HG03097 (cell line): ENCODE measurements at regions not wholly inside any gene's neighbourhood (a gene's known extent, or its start where the extent isn't known, plus 50 kb on each side); places are given as distances from the start of the nearest gene placed in this dataset.
"Not testable (repeated sequence)": the region's sequence is repeated elsewhere in the genome, so short reads cannot be mapped to it uniquely, and the experiment has no call there.

Experiments used
- ATAC-seq: cut with Tn5 transposase; IDR thresholded peaks from one replicate; pipeline ENCODE4 v1.9.1; 2021; ENCODE audit not compliant: unreplicated experiment, low FRiP score

DNA sequence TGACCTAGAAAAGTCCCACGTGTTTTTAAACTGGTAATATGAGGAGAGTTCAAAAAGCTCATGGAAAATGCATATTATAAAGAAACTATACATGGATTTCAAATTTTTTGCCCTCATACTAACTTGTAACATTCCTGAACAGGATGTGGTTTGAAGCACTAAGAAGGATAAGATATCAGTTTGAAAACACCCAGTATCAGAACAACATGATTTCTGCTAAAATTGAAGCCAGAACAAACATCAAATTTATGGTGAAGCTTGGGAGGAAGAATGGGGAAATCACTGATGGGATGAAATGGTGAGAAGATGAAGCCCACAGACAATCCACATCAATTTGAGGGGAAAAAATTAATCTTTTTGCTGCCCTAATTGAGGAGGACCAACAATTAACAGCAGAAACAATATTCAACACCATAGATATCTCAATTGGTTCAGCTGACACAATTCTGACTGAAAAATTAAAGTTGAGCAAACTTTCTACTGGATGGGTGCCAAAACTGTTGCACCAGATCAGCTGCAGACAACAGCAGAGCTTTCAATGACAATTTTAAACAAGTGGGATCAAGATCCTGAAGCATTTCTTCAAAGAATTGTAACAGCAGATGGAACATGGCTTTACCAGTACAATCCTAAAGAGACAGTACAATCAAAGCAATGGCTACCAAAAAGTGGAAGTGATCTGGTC, 113.2 kb upstream of the SNX2 start:
- no peak for ATAC-seq

DNA sequence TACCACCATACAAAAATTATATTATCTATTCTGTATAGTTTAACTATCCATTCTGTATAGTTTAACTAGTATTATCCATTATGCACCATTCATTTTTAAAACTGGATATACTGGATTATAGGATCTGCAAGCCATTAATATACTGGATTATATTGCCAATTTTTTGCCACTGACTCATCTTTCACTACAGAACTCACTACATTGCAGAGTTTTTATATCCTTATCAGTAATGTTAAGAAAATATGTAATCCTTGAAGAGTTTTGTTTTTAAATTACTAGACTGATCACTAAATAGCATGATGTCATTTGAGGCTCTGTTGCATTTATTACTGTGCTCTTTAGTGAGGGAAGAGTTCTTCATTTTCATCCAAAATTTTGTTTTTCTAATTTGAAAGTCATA, 109.8 kb upstream of the SNX2 start:
- ATAC-seq = no peak

DNA sequence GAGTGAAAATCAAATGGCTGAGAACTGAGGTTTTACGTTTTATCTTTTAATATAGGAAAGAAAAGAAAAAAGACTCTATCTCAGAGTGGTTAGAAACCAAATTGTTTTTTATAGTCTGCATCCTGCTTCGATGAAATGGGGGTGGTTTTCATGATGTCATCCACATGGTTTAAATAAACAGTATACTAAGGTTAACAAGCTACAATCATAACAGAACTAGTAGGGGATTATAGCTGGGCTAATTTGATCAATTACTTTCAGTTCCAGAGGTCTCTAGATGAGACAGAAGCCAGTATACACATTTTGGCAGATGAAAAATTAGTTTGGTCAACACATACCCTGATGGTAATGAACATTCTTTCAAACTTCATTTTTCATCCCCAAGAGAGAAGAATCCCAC, 106.3 kb upstream of the SNX2 start:
- ATAC-seq = no peak

DNA sequence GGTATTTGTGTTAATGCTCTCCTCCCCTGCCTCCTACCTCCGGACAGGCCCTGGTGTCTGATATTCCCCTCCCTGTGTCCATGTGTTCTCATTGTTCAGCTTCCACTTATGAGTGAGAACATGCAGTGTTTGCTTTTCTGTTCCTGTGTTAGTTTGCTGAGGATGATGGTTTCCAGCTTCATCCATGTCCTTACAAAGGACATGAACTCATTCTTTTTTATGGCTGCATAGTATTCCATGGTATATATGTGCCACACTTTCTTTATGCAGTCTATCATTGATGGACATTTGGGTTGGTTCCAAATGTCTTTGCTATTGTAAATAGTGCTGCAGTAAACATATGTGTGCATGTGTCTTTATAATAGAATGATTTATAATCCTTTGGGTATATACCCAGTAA, 105.2 kb upstream of the SNX2 start:
- ATAC-seq = not testable (repeated sequence)

DNA sequence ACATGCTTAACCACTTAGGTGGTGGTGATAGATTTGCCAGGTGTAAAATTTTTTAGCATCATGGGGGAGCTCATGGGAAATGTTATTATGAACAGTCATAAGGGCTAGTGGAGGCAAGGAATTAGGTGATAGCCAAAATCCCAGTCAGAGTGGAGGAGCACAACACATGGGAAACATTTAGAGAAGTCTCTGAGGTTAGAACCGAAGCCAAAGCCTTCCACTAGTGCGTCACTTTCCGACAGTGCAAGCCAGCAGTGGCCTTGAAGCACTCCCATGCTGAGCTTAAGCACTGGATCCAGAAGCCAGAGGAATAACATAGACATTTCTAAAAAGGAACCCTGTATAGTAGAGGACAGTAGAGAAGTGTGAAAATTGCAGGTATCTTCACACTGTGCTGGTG, 101.5 kb upstream of the SNX2 start:
- ATAC-seq = no peak

DNA sequence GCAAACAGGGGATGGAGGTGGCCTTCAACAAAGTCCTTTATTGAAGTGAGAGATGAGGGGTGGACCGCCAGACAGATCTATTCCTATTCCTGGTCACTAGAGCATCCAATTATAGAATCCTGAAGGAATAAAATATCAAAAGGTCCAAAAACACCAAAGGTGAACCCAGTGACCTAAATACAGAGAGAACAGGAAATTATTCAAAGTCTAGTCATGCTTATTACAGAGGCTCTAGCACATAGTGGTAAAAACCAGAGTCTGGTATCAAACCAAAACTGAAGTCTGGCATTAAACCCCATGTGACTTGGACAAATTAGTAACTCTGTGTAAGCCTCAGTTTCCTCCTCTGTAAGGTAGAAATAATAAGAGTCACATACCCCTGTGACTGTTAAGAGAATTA, 100.5 kb upstream of the SNX2 start:
- no peak for ATAC-seq

DNA sequence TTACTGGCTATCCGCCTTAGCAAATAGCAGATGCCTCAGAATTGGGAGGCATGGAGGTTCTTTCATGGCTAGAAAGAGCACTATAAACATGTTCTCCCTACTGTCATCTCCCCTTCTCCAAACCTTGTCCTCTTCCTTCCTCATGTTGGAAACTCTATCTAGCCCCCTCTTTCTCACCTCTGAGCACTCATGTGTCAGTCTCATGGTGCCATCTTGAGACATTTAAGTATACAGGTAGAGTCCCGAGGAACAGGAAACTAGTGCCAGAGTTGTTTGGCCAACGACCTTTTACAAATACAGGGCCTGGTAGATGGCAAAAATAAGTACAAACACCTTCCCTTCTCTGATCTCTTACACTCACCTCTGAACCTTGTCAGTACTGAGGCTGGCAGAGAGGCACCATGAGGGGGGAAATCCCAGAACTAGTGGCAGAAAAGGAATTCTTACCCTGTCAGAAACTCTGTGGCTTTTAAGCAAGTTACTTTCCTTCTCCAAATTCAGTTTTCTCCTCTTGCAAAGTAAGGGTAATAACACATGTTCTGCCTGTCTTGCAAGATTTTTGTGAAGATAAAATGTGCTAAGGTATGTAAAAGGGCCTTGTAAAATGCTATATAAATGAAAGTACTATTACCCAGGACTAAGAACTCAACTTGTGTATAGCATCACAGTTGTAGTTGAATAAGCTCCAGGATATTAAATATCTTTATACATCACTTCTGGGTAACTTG, 94.1 kb upstream of the SNX2 start:
- ATAC-seq = no peak

DNA sequence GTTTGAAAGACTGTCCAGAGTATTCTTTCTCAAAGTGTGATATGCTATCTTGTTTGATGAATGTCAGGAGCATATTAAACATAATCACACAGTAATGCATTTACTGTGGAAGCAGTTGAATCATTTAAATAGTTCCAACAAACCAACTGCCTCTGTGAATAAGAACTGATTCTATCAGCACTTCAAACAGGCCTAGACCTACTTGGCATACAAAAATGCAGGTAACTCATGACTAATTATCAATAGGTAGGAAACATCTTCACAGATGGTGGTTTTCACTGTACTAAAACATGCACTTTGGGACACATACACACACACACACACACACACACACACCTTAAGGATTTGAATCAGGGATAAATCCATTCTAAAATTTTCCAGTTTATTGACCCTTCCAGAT, 91.2 kb upstream of the SNX2 start:
- no peak for ATAC-seq

DNA sequence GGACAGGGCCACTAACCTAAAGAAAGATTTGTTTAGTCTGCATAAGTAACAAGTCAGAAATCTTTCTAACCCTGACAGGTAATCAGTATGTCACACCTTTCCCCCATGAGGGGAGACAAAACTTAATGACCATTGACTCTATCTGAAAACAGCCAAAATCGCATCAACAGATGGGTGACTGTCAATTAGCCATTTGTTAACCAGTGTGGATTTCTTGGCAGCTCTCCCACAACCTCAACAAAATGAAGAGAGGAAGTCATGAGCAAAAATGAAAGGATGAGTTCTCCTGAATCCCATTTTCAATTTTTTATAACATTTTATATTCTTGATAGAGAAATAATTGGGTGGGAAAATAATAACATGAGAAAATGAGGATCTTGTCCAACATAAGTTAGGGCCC, 84.6 kb upstream of the SNX2 start:
- no peak for ATAC-seq

DNA sequence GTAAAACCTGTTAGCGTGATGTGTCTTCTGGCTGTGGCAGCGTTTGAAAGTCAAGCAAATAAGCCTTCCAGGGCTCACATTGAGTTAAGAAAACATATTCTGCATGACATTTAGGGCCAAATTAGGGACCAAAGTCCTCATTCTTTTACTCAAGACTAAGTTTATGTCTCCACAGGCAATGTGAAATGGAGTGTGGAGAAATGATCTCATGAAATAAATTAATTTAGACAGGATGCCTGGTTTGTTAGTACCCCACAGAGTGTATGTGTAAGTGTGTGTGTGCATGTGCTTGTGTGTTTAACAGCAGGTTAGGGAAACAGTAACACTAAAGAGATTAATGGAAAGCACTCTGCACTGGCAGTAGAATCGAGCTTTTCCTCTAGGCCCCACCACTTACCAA, 82.9 kb upstream of the SNX2 start:
- ATAC-seq = no peak

DNA sequence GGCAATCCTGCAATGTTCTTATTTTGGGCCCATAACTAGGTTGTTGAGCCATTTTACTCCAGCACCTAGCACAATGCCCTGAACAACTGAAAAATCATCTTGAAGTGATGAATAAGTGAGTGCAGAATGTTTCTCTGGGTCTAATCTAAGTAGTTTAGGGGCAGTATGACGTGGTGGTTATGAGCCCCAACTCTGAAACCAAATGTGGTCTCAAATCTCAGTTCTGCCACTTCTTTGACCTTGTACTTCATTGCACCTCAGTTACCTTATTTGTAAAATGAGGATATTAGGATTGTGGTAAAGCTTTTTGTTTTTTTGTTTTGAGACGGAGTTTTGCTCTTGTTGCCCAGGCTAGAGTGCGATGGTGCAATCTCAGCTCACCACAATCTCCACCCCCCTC, 80.9 kb upstream of the SNX2 start:
- no peak for ATAC-seq

DNA sequence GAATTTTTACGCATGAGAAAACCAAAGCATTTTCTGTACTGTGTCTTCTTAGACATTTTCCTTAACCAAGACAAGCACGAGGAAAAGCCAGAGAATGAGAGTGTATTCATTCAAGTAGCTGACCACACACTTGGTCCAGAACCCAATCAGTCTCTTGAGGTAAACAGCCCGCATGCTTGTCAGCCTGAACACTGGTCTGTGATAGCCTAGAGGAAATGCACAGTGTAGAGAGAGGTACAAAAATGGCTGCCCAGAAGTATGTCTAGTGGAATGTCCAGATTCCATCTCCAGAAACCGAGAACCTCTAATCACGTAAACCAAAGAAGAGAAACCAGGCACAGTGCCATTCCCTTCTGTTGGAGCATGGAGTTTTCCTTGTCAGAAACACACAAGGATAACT, 80.0 kb upstream of the SNX2 start:
- no peak for ATAC-seq

DNA sequence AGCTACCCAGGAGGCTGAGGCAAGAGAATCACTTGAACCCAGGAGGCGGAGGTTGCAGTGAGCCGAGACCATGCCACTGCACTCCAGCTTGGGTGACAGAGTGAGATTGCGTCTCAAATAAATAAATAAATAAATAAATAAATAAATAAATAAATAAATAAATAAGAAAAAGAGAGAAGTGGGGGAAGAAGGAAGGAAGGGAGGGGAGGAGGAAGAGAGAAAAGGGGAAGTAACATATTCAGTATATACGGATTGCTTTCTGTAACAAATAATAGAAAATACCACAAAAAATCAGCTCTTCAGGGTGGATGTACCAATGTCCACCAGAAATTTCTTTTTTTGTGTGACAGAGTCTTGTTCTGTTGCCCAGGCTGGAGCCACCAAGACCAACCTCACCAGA, 78.1 kb upstream of the SNX2 start:
- not testable (repeated sequence) for ATAC-seq

DNA sequence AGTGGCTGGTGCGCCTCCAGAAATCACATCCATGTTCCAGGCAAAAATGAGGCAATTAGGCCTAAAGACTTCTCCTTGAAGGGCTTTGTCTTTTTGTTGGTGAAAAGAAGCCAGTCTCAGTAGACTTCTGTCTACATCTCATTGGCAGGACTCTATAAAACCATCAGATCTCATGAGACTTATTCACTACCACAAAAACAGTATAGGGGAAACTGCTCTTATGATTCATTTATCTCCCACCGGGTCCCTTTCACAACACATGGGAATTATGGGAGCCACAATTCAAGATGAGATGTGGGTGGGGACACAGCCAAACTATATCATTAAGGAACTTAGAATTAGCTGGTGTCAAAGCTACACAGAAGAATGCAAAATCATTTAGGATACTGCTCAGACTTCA, 77.7 kb upstream of the SNX2 start:
- no peak for ATAC-seq

DNA sequence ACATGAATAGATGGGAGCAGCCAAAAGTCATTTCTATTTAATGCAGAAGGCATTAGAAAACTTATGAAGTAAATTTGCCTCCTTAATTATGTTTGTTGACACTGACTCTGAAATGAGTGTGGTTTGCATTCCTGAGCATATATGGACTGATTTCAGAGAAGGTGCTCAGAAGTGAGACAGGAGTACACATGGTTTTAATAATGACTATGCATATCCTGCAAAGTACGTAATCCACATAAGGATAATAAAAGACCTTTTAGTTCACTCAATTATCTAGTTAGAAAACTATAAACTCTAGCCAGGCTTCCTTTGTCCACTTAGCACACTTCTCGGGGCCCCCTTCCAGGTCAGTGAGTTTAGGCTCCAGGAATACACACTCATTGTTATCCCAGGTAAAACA, 75.7 kb upstream of the SNX2 start:
- no peak for ATAC-seq

DNA sequence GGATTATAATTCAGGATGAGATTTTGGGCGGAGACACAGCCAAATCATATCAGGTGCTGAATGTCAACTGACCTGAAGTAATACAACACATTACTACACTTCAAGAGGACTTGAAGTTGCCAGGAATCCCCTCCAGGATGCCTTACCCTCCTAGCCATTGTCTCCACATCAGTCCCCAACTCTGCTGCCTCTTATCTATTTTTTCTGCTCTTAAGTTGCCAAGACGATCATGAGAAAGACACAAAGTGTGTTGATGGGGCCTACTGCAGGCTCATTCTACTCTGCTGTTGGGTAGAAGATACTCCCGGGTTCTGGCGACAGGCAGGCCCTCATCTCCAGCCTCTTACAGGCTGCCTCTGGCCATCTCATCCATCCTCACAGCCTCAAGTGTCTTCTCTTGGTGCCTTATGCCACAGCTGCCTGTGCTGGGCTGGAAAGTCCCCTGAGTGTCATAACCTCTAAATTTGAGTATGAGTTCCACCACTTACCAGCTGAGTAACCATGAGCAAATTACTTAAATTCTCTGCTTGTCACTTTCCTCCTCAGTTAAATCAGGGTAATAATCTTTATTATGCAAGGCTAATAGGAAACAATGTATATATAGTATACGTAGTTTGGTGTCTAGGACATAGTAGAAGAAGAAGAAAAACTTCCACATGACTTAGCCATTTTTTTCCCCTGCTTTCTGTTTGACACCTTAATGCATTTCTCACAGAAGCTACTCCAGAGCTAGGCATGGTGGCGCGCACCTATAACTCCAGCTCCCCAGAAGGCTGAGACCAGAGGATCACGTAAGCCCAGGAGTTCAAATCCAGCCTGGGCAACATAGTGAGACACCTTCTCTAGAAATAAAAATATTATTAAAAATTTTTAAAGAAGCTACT, 73.0 kb upstream of the SNX2 start:
- peak; percentile 97 for ATAC-seq

DNA sequence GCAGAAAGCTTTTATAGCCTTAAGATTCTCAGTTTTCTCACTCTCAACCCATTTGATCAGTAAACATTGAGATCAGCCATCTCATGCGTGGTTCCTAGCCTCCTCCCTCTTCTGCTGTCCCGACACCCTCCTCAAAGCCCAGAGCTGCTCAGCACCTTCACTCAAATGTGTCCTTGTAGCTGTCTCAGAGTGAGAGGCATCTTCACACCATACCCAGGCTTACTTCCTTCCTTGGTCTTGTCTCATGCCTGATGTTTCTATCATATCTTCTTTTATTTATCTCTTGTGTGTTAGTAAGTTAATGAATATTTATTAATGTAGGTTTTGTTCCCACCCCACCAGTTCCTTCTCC, 72.4 kb upstream of the SNX2 start:
- ATAC-seq = peak; percentile 33

DNA sequence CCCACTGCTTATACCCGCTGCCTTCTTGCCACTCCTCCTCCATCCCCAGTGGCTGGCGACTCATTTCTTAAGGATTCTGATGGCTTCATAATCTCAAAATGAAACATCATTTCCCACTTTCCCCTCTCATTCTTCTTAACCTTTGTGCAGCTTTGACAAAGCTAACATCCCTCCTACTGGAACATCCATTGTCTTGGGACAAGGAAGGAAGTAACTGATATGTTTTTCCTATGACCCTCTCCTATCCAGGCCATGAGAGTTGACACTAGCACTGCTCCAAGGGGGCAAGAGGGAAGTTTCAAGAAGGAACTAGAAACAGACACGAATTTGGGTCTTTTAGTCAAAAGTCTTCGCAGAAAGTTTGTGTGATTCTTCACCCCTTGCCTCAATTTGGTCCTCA, 71.7 kb upstream of the SNX2 start:
- ATAC-seq = no peak

DNA sequence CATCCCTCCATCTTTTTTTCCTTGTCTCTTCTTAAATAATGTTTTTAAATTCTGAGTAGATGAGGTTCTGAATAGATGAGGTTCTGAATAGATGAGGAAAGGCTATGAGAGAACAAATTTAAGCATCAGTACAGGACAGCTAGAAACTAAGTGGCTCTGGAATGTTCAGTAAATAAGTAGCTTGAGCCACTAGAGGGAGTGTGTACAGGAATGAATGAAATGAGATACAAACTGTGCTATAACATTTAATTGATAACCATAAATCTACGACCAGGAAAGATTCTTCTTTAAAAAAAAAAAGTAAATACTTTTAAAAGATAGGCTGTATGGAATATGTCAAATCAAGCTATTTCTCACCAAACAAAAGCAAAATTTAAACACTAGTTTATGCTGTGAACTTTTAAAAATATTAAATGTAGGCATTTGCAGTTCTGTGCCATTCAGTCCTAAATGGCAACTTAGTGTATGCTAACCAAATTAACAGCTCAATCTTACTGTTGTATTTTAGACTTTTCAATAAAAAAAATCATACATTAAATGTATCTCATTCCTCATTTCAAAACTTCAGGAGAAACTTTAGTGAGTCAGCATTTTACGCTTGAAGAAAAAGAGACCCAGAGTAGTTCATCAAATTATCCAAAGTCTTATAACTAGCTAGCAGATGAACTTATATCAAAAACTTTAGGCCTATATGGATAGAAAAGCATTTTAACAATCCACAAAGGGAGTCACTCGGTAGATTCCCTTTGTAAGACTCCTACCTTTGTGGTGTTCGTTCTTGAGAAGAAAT, 70.4 kb upstream of the SNX2 start:
- ATAC-seq = no peak

DNA sequence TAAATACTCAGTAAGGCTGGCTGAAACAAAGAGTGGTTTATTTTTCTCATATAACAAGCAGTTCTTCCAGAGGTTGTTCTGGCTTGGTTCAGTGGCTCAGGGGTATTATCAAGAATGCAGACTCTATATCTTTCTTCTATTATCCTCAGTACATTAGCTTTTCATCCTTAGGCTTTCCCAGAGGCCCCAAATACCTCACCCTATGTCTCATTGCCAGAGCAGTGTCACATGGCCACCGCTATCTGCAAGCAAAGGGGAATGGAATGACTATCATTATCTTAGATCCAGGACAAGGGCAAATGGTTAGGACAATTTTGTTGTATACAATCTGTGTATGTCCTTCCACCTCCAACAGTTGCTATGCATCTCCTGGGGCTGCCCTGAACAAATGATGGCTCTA, 69.0 kb upstream of the SNX2 start:
- no peak for ATAC-seq

DNA sequence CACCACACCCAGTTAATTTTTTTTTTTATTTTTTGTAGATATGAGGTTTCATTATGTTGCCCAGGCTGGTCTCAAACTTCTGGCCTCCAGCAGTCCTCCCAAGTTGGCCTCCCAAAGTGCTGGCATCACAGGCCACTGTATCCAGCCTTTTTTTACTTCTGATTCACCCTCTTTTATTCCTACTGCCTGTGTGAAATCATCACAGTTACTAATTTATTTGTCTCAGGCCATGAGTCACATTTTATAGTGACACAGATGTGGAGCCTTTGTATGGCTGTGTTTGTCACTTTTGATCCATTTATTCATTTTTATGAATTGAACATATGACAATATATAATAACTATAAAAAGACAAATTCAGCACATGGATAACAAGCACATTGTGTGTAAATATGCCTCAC, 67.1 kb upstream of the SNX2 start:
- no peak for ATAC-seq
